Suprapubic skin (tissue), 4 donors: ENCODE measurements at regions not wholly inside any gene's neighbourhood (a gene's known extent, or its start where the extent isn't known, plus 50 kb on each side); places are given as distances from the start of the nearest gene placed in this dataset.

Experiments
- POLR2A ChIP-seq, 2 donors: fragments of 450-650 bp; IDR thresholded peaks; one replicate each; pipeline ENCODE4 v1.6.1; 2017; ENCODE audit warnings: antibody characterized with exemption in 2 of 2, mild to moderate bottlenecking in 2 of 2, moderate library complexity in 2 of 2
- POLR2AphosphoS5 ChIP-seq, 3 donors: sonication (generic); formaldehyde crosslinking; IDR thresholded peaks; one replicate each; pipeline ENCODE4 v1.6.1; 2017; ENCODE audit warnings: antibody characterized with exemption in 3 of 3
- TF ChIP-seq, protein P1 (sequence below), 2 donors: fragments of 200-600 bp in 1 of 2; fragments of 450-650 bp in 1 of 2; sonication (generic) in 1 of 2; IDR thresholded peaks; one replicate each; pipeline ENCODE4 v1.5.1; 2016 to 2019; ENCODE audit warnings: antibody characterized with exemption in 2 of 2, mild to moderate bottlenecking in 1 of 2, moderate library complexity in 1 of 2

DNA sequence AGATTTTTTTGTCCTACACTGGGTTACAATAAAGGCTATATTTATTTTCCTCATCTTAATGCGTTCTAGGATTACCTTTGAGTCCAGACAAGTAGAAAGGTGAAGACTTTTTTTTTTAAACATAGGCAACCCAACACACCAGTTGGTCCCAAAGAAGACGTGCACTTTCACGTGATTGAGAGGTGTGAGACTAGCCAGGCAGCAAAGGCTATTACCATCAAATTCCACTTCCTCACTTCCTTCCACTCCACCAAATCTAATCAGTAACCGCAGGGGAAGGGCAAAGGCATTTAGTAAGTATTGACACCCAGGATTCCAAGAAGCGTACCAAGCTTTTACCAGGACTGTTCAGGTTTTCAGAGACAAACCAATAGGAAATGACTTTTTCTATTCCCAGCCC lies 109.3 kb downstream of the APIP start:
- TF ChIP-seq, protein P1, sequence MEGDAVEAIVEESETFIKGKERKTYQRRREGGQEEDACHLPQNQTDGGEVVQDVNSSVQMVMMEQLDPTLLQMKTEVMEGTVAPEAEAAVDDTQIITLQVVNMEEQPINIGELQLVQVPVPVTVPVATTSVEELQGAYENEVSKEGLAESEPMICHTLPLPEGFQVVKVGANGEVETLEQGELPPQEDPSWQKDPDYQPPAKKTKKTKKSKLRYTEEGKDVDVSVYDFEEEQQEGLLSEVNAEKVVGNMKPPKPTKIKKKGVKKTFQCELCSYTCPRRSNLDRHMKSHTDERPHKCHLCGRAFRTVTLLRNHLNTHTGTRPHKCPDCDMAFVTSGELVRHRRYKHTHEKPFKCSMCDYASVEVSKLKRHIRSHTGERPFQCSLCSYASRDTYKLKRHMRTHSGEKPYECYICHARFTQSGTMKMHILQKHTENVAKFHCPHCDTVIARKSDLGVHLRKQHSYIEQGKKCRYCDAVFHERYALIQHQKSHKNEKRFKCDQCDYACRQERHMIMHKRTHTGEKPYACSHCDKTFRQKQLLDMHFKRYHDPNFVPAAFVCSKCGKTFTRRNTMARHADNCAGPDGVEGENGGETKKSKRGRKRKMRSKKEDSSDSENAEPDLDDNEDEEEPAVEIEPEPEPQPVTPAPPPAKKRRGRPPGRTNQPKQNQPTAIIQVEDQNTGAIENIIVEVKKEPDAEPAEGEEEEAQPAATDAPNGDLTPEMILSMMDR (IDR thresholded peaks at IDR 0.05): no peak
- TF ChIP-seq POLR2A (IDR thresholded peaks at IDR 0.05): no peak
- no peak for TF ChIP-seq POLR2AphosphoS5 (IDR thresholded peaks at IDR 0.05)
